PC-3 (cell line): ENCODE measurements at regions not wholly inside any gene's neighbourhood (a gene's known extent, or its start where the extent isn't known, plus 50 kb on each side); places are given as distances from the start of the nearest gene placed in this dataset.

ENCODE experiments used
- ATAC-seq: fragments of 200-7000 bp; cut with Tn5 transposase; 2 replicates; pipeline ENCODE4 v1.9.1; 2020; ENCODE audit warnings: mild to moderate bottlenecking, moderate library complexity
- BruUV-seq: library from RNA; stranded (reverse); fragments of 400-500 nt; replicated peaks from 2 replicates; lab custom pipeline; 2021; lab: Mats Ljungman, UMichigan
- CTCF ChIA-PET: fragments of 300-600 bp; sonication (Branson Sonifier 250); formaldehyde crosslinking; loops from one replicate; lab custom pipeline; 2022; ENCODE audit warnings: antibody characterized with exemption; lab: Charles Lee
- POLR2A ChIA-PET: fragments of 300-600 bp; sonication (Branson Sonifier 250); formaldehyde crosslinking; loops from one replicate; lab custom pipeline; 2022; ENCODE audit warnings: antibody characterized with exemption; ENCODE audit not compliant: unreplicated experiment; lab: Charles Lee
- DNase-seq: peaks from one replicate; pipeline ENCODE4 v3.0.0-alpha.2; 2015
- H2AFZ ChIP-seq: fragments of 300-600 bp; sonication (generic); 2 replicates; pipeline ENCODE4 v1.6.0; 2016; ENCODE audit warnings: antibody characterized with exemption, low read length
- H3F3A ChIP-seq: fragments of 300-600 bp; sonication (generic); one replicate; pipeline ENCODE4 v1.6.0; 2017; ENCODE audit warnings: antibody characterized with exemption, low read length, control low read depth, mild to moderate bottlenecking; ENCODE audit not compliant: unreplicated experiment
- H3K27ac ChIP-seq: fragments of 300-600 bp; sonication (generic); 2 replicates; pipeline ENCODE4 v1.5.1; 2016; ENCODE audit warnings: mild to moderate bottlenecking, low read length
- H3K27me3 ChIP-seq: fragments of 300-600 bp; sonication (generic); 2 replicates; pipeline ENCODE4 v1.6.1; 2016; ENCODE audit warnings: low read length, mixed read lengths
- H3K36me3 ChIP-seq: fragments of 300-600 bp; sonication (generic); 2 replicates; pipeline ENCODE4 v1.6.1; 2016; ENCODE audit warnings: low read depth, mixed run types, low read length, mixed read lengths
- H3K4me1 ChIP-seq: fragments of 300-600 bp; sonication (generic); 2 replicates; pipeline ENCODE4 v1.5.1; 2016; ENCODE audit warnings: low read length; ENCODE audit not compliant: insufficient read depth
- H3K4me2 ChIP-seq: fragments of 300-600 bp; sonication (generic); 2 replicates; pipeline ENCODE4 v1.6.0; 2016; ENCODE audit warnings: low read length
- H3K4me3 ChIP-seq: fragments of 300-600 bp; sonication (generic); 2 replicates; pipeline ENCODE4 v1.5.1; 2016; ENCODE audit warnings: mild to moderate bottlenecking, low read length, mixed read lengths
- H3K79me2 ChIP-seq: fragments of 300-600 bp; sonication (generic); 2 replicates; pipeline ENCODE4 v1.6.1; 2017; ENCODE audit warnings: low read length, mixed read lengths
- H3K9ac ChIP-seq: fragments of 300-600 bp; sonication (generic); 2 replicates; pipeline ENCODE4 v1.6.0; 2016; ENCODE audit warnings: mild to moderate bottlenecking, low read length
- H3K9me2 ChIP-seq: fragments of 300-600 bp; sonication (generic); replicated peaks from 2 replicates; pipeline ENCODE4 v1.6.1; 2016; ENCODE audit warnings: mixed run types, low read length, mixed read lengths
- H3K9me3 ChIP-seq: fragments of 300-600 bp; sonication (generic); 2 replicates; pipeline ENCODE4 v1.6.1; 2016; ENCODE audit warnings: low read length, mixed read lengths
- H4K20me1 ChIP-seq: fragments of 300-600 bp; sonication (generic); 2 replicates; pipeline ENCODE4 v1.6.1; 2016; ENCODE audit warnings: low read length, mixed read lengths
- EZH2 ChIP-seq: fragments of 300-600 bp; sonication (generic); IDR thresholded peaks from one replicate; pipeline ENCODE4 v1.6.1; 2017; ENCODE audit warnings: antibody characterized with exemption, mild to moderate bottlenecking, low read length; ENCODE audit not compliant: unreplicated experiment
- EZH2phosphoT487 ChIP-seq: fragments of 300-600 bp; sonication (generic); IDR thresholded peaks from 2 replicates; pipeline ENCODE4 v1.6.1; 2018; ENCODE audit warnings: mild to moderate bottlenecking, antibody characterized with exemption, low read length, borderline replicate concordance
- intact Hi-C: fragments of 100-400 bp; cut with micrococcal nuclease; formaldehyde crosslinking; loops from 2 replicates; pipeline ENCODE4 v1.9.0; 2023
- TF ChIP-seq, protein P1 (sequence below): fragments of 300-600 bp; sonication (generic); conservative IDR thresholded peaks from 2 replicates; pipeline ENCODE4 v1.5.1; 2017; ENCODE audit warnings: antibody characterized with exemption, low read depth, mild to moderate bottlenecking, low read length

DNA sequence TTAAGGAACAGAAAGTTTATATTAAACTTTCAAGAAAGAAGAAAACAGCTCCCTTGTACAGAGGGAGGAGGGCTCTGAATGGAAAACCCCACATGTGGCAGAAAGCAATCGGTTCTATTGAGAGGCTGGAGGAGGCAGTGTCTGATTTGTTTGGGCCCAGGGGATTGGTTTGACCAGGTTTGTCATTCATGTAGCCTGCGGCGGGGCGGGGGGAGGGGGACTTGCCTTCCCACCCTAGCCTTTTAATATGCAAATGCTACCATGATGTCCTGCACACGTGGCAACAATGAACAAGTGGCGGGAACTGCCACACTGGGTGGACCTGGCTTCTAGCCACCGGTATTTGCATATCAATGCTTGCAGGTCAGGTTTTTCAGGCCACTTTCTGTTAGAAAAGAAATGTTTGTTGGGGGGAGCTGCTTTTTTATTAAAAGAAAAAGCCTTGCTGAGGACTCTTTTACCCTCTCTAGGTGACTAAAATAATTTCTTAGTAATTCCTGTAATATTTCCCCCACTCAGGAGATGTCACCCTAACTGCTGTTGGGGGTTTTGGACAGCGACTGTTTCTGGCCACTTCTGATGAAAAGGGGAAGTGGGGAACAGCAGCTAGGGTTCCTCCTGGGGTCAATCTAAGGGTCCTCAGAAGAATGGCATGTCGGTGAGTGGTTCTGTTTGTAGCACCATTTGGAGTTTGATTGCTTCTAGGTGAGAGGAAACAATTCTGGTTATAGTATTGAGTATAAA is 691.2 kb downstream of the TBL1XR1 start:
- Histone ChIP-seq H3K79me2 (no peaks in the 10 kb centered on the region), H2AFZ (no peak overlapping the region), H3K9ac (no peak overlapping the region), H3F3A (no peaks in the 10 kb centered on the region), H3K27me3 (no peaks in the 10 kb centered on the region), H3K4me2 (no peak overlapping the region), H4K20me1 (no peaks in the 10 kb centered on the region), H3K9me2 (no peaks in the 10 kb centered on the region), H3K36me3 (no peaks in the 10 kb centered on the region), H3K4me1 (no peaks in the 10 kb centered on the region), H3K9me3 (no peaks in the 10 kb centered on the region), H3K4me3 (no peak overlapping the region), H3K27ac (no peak overlapping the region)
- TF ChIP-seq EZH2phosphoT487: no peak
- TF ChIP-seq, protein P1, sequence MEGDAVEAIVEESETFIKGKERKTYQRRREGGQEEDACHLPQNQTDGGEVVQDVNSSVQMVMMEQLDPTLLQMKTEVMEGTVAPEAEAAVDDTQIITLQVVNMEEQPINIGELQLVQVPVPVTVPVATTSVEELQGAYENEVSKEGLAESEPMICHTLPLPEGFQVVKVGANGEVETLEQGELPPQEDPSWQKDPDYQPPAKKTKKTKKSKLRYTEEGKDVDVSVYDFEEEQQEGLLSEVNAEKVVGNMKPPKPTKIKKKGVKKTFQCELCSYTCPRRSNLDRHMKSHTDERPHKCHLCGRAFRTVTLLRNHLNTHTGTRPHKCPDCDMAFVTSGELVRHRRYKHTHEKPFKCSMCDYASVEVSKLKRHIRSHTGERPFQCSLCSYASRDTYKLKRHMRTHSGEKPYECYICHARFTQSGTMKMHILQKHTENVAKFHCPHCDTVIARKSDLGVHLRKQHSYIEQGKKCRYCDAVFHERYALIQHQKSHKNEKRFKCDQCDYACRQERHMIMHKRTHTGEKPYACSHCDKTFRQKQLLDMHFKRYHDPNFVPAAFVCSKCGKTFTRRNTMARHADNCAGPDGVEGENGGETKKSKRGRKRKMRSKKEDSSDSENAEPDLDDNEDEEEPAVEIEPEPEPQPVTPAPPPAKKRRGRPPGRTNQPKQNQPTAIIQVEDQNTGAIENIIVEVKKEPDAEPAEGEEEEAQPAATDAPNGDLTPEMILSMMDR: no peak
- ChIA-PET POLR2A (no interaction called here), CTCF (no interaction called here)
- intact Hi-C loops: no loop called here
- ATAC-seq: no peak
- no TSS peak for BruUV-seq
- DNase-seq: no peak

DNA sequence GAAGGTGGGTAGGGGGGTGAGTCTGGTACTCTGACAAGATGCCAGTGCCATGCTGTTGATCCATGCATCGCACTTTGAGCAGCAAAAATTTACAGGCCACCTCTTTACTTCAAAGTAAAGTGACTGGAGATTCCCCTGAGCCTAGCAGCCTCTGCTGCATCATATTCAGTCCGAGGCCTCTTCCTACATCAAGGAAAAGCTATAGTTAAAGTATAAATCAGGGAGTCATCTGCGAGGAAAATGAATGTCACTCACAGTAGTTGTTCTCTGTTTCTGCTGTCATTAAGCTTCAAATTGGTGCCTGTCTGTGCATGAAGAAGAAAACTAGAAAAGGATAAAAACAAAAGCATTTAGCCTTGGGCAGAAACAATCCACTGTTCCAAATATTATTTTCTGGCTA is 706.2 kb downstream of the TBL1XR1 start:
- H3K9me2 ChIP-seq: no peaks in the 10 kb centered on the region
- TF ChIP-seq EZH2 (no peak), EZH2phosphoT487 (no peak)
- TF ChIP-seq, protein P1: no peak
- no peaks in the 10 kb centered on the region for H3K36me3 ChIP-seq
- DNase-seq: no peak
- ChIA-PET CTCF (no interaction called here), POLR2A (no interaction called here)
- H4K20me1 ChIP-seq: no peaks in the 10 kb centered on the region
- H3K9me3 ChIP-seq: no peaks in the 10 kb centered on the region
- H3K79me2 ChIP-seq: no peaks in the 10 kb centered on the region
- H3K9ac ChIP-seq: no peak overlapping the region
- no peak for ATAC-seq
- no peak overlapping the region for H3K4me3 ChIP-seq
- no peak overlapping the region for H2AFZ ChIP-seq
- no peak overlapping the region for H3K4me2 ChIP-seq
- H3K27ac ChIP-seq: no peak overlapping the region
- no peaks in the 10 kb centered on the region for H3F3A ChIP-seq
- no TSS peak for BruUV-seq
- intact Hi-C loops: no loop called here
- H3K27me3 ChIP-seq: no peaks in the 10 kb centered on the region
- no peaks in the 10 kb centered on the region for H3K4me1 ChIP-seq

- POLR2A ChIA-PET: no interaction called here
- CTCF ChIA-PET: no interaction called here
- BruUV-seq: no TSS peak
Measured at GRCh38 chr3:176490357-176490756, 706.9 kb downstream of the TBL1XR1 start.

More at GRCh38 chr3:176490357-176490756, 706.9 kb downstream of the TBL1XR1 start:
- no peak overlapping the region for H3K9ac ChIP-seq
- no peak overlapping the region for H3K4me2 ChIP-seq
- no peak overlapping the region for H2AFZ ChIP-seq
- DNase-seq (no peak), ATAC-seq (no peak)
- intact Hi-C loops: no loop called here
- H3K36me3 ChIP-seq: no peaks in the 10 kb centered on the region
- TF ChIP-seq EZH2 (no peak), EZH2phosphoT487 (no peak)
- TF ChIP-seq, protein P1: no peak
- no peaks in the 10 kb centered on the region for H3K79me2 ChIP-seq
- no peaks in the 10 kb centered on the region for H3K9me2 ChIP-seq
- no peaks in the 10 kb centered on the region for H3K9me3 ChIP-seq
- no peaks in the 10 kb centered on the region for H3F3A ChIP-seq
- no peaks in the 10 kb centered on the region for H3K4me1 ChIP-seq
- no peaks in the 10 kb centered on the region for H4K20me1 ChIP-seq
- no peak overlapping the region for H3K4me3 ChIP-seq
- no peak overlapping the region for H3K27ac ChIP-seq
- no peaks in the 10 kb centered on the region for H3K27me3 ChIP-seq
